WTC11 (cell line): ENCODE measurements at regions not wholly inside any gene's neighbourhood (a gene's known extent, or its start where the extent isn't known, plus 50 kb on each side); places are given as distances from the start of the nearest gene placed in this dataset.

Source experiments
- ATAC-seq: fragments of 200-7000 bp; cut with Tn5 transposase; 2 replicates; pipeline ENCODE4 v1.10.0; 2021; ENCODE audit warnings: mild to moderate bottlenecking, moderate library complexity
- CTCF ChIA-PET: fragments of 300-600 bp; sonication (Branson Sonifier 250); formaldehyde crosslinking; loops from one replicate; lab custom pipeline; 2021; ENCODE audit warnings: antibody characterized with exemption; lab: Charles Lee
- POLR2A ChIA-PET: fragments of 350-600 bp; sonication (Branson Sonifier 250); formaldehyde crosslinking; loops from one replicate; lab custom pipeline; 2021; ENCODE audit warnings: antibody characterized with exemption; lab: Charles Lee
- DNase-seq: peaks from one replicate; pipeline ENCODE4 v3.0.0; 2021; ENCODE audit warnings: low spot score
- H3K27ac Mint-ChIP-seq: 2 replicates; pipeline ENCODE4 v1.8.0; 2021; ENCODE audit warnings: mixed read lengths
- H3K27me3 Mint-ChIP-seq: 2 replicates; pipeline ENCODE4 v1.8.0; 2021; ENCODE audit warnings: low read depth, mild to moderate bottlenecking, moderate library complexity, mixed read lengths
- H3K36me3 Mint-ChIP-seq: 2 replicates; pipeline ENCODE4 v1.8.0; 2021; ENCODE audit warnings: mixed read lengths
- H3K4me1 Mint-ChIP-seq: 2 replicates; pipeline ENCODE4 v1.8.0; 2022; ENCODE audit warnings: mixed read lengths
- H3K4me3 Mint-ChIP-seq: 2 replicates; pipeline ENCODE4 v1.8.0; 2021; ENCODE audit warnings: mild to moderate bottlenecking, moderate library complexity, mixed read lengths
- H3K9me3 Mint-ChIP-seq: 2 replicates; pipeline ENCODE4 v1.8.0; 2021; ENCODE audit warnings: mixed read lengths
- ERG ChIP-seq: fragments of 250-450 bp; sonication (Bioruptor Pico); IDR thresholded peaks from 2 replicates; pipeline ENCODE4 v1.8.0; 2021; ENCODE audit warnings: mild to moderate bottlenecking
- FOXJ3 ChIP-seq: sonication (generic); formaldehyde crosslinking; IDR thresholded peaks from 2 replicates; pipeline ENCODE4 v1.9.0; 2021; ENCODE audit warnings: missing genetic modification reagents, mild to moderate bottlenecking, borderline replicate concordance
- GABPB1 ChIP-seq: sonication (generic); formaldehyde crosslinking; IDR thresholded peaks from 2 replicates; pipeline ENCODE4 v1.8.1; 2023; ENCODE audit warnings: mild to moderate bottlenecking, missing genetic modification reagents
- GTF2I ChIP-seq: fragments of 250-450 bp; sonication (Bioruptor Pico); conservative IDR thresholded peaks from 2 replicates; pipeline ENCODE4 v1.4.0; 2021; ENCODE audit warnings: mild to moderate bottlenecking
- HMGA2 ChIP-seq: fragments of 250-450 bp; sonication (Bioruptor Pico); IDR thresholded peaks from 2 replicates; pipeline ENCODE4 v1.4.0; 2021; ENCODE audit warnings: mild to moderate bottlenecking, moderate library complexity
- IRF2 ChIP-seq: sonication (generic); formaldehyde crosslinking; IDR thresholded peaks from 2 replicates; pipeline ENCODE4 v1.8.0; 2022; ENCODE audit warnings: low read depth, missing genetic modification reagents, borderline replicate concordance
- JUN ChIP-seq: sonication (generic); formaldehyde crosslinking; IDR thresholded peaks from 2 replicates; pipeline ENCODE4 v1.8.0; 2023; ENCODE audit warnings: mild to moderate bottlenecking, missing genetic modification reagents
- MXD4 ChIP-seq: fragments of 250-450 bp; sonication (Bioruptor Pico); IDR thresholded peaks from 2 replicates; pipeline ENCODE4 v1.8.0; 2021; ENCODE audit warnings: mild to moderate bottlenecking, moderate library complexity, borderline replicate concordance
- NFATC4 ChIP-seq: fragments of 250-450 bp; sonication (Bioruptor Pico); IDR thresholded peaks from 2 replicates; pipeline ENCODE4 v1.9.0; 2021; ENCODE audit warnings: mild to moderate bottlenecking
- NR1H2 ChIP-seq: sonication (generic); formaldehyde crosslinking; IDR thresholded peaks from 2 replicates; pipeline ENCODE4 v1.9.0; 2021; ENCODE audit warnings: mild to moderate bottlenecking, moderate library complexity, missing genetic modification reagents
- PRDM15 ChIP-seq: sonication (generic); formaldehyde crosslinking; IDR thresholded peaks from 2 replicates; pipeline ENCODE4 v1.8.0; 2022; ENCODE audit warnings: missing genetic modification reagents
- PREB ChIP-seq: sonication (generic); formaldehyde crosslinking; IDR thresholded peaks from 2 replicates; pipeline ENCODE4 v1.8.1; 2022; ENCODE audit warnings: mild to moderate bottlenecking, missing genetic modification reagents, moderate library complexity, borderline replicate concordance
- PRRX2 ChIP-seq: fragments of 250-450 bp; sonication (Bioruptor Pico); IDR thresholded peaks from 2 replicates; pipeline ENCODE4 v1.8.0; 2021; ENCODE audit warnings: mild to moderate bottlenecking
- RORB ChIP-seq: fragments of 250-450 bp; sonication (Bioruptor Pico); IDR thresholded peaks from 2 replicates; pipeline ENCODE4 v1.9.0; 2021; ENCODE audit warnings: mild to moderate bottlenecking
- TEAD1 ChIP-seq: sonication (generic); formaldehyde crosslinking; IDR thresholded peaks from 2 replicates; pipeline ENCODE4 v1.8.0; 2022; ENCODE audit warnings: mild to moderate bottlenecking, missing genetic modification reagents
- TEAD4 ChIP-seq: sonication (generic); formaldehyde crosslinking; IDR thresholded peaks from 2 replicates; pipeline ENCODE4 v1.8.0; 2022; ENCODE audit warnings: mild to moderate bottlenecking, missing genetic modification reagents
- ZBTB43 ChIP-seq: sonication (generic); formaldehyde crosslinking; IDR thresholded peaks from 2 replicates; pipeline ENCODE4 v1.8.1; 2023; ENCODE audit warnings: mild to moderate bottlenecking, missing genetic modification reagents
- ZNF263 ChIP-seq: sonication (generic); formaldehyde crosslinking; IDR thresholded peaks from 2 replicates; pipeline ENCODE4 v1.8.1; 2022; ENCODE audit warnings: low read depth, mild to moderate bottlenecking, moderate library complexity, missing genetic modification reagents
- ZNF317 ChIP-seq: sonication (generic); formaldehyde crosslinking; IDR thresholded peaks from 2 replicates; pipeline ENCODE4 v1.8.1; 2023; ENCODE audit warnings: low read depth, mild to moderate bottlenecking, moderate library complexity, missing genetic modification reagents, borderline replicate concordance
- ZNF396 ChIP-seq: fragments of 250-450 bp; sonication (Bioruptor Pico); IDR thresholded peaks from 2 replicates; pipeline ENCODE4 v1.8.0; 2021; ENCODE audit warnings: mild to moderate bottlenecking, moderate library complexity, borderline replicate concordance
- TF ChIP-seq, protein P1 (sequence below): sonication (generic); formaldehyde crosslinking; IDR thresholded peaks from 2 replicates; pipeline ENCODE4 v1.8.1; 2023; ENCODE audit warnings: mild to moderate bottlenecking, moderate library complexity, missing genetic modification reagents
- TF ChIP-seq, protein P2 (sequence below): sonication (generic); formaldehyde crosslinking; IDR thresholded peaks from 2 replicates; pipeline ENCODE4 v1.8.1; 2023; ENCODE audit warnings: mild to moderate bottlenecking, missing genetic modification reagents

GRCh38 chr7:42429339-42429738 lies 192.3 kb upstream of the GLI3 start:
- DNase-seq (no peak), ATAC-seq (no peak)
- H3K36me3 Mint-ChIP-seq: no peaks in the 10 kb centered on the region
- H3K4me1 Mint-ChIP-seq: peaks cover 13% of the 10 kb centered on the region
- TF ChIP-seq IRF2 (CRISPR knock-in tag) (no peak), ZNF263 (CRISPR knock-in tag) (no peak), RORB (no peak), TEAD4 (CRISPR knock-in tag) (no peak), PRDM15 (no peak), MXD4 (CRISPR knock-in tag) (no peak), NR1H2 (CRISPR knock-in tag) (no peak), PREB (CRISPR knock-in tag) (no peak), ZBTB43 (no peak), HMGA2 (CRISPR knock-in tag) (no peak), TEAD1 (no peak), ZNF396 (CRISPR knock-in tag) (no peak), ERG (CRISPR knock-in tag) (no peak)
- H3K27me3 Mint-ChIP-seq: no peaks in the 10 kb centered on the region
- H3K9me3 Mint-ChIP-seq: no peaks in the 10 kb centered on the region
- CTCF ChIA-PET: no interaction called here
- POLR2A ChIA-PET: no interaction called here
- no peak overlapping the region for H3K4me3 Mint-ChIP-seq
- no peak overlapping the region for H3K27ac Mint-ChIP-seq

DNA sequence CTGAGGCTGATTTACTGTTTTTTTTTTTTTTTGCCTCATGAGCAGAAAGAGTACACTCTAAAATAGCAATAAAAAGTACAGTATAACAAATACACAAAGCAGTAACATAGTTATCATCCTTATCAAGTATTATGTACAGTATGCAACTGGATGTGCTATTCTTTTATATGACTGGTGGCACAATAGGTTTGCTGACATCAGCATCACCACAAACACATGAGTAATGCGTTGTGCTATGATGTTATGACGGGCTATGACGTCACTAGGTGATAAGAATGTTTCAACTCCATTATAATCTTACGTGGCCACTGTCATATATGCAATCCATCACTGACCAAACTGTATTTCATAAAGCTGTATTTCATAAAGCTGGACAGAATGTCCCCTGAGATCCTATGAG lies 189.2 kb upstream of the GLI3 start:
- no peaks in the 10 kb centered on the region for H3K9me3 Mint-ChIP-seq
- H3K36me3 Mint-ChIP-seq: no peaks in the 10 kb centered on the region
- peaks cover 13% of the 10 kb centered on the region for H3K4me1 Mint-ChIP-seq
- no peak overlapping the region for H3K4me3 Mint-ChIP-seq
- ChIA-PET CTCF (no interaction called here), POLR2A (no interaction called here)
- DNase-seq (no peak), ATAC-seq (no peak)
- no peaks in the 10 kb centered on the region for H3K27me3 Mint-ChIP-seq
- no peak overlapping the region for H3K27ac Mint-ChIP-seq
- TF ChIP-seq ZNF263 (CRISPR knock-in tag): no peak
- TF ChIP-seq PRRX2: no peak
- TF ChIP-seq FOXJ3 (CRISPR knock-in tag): no peak
- TF ChIP-seq NFATC4 (CRISPR knock-in tag): no peak
- TF ChIP-seq ZNF317 (CRISPR knock-in tag): no peak
- TF ChIP-seq GABPB1 (CRISPR knock-in tag): no peak
- no peak for TF ChIP-seq HMGA2 (CRISPR knock-in tag)
- no peak for TF ChIP-seq ZBTB43
- no peak for TF ChIP-seq GTF2I (CRISPR knock-in tag)
- TF ChIP-seq, protein P1, sequence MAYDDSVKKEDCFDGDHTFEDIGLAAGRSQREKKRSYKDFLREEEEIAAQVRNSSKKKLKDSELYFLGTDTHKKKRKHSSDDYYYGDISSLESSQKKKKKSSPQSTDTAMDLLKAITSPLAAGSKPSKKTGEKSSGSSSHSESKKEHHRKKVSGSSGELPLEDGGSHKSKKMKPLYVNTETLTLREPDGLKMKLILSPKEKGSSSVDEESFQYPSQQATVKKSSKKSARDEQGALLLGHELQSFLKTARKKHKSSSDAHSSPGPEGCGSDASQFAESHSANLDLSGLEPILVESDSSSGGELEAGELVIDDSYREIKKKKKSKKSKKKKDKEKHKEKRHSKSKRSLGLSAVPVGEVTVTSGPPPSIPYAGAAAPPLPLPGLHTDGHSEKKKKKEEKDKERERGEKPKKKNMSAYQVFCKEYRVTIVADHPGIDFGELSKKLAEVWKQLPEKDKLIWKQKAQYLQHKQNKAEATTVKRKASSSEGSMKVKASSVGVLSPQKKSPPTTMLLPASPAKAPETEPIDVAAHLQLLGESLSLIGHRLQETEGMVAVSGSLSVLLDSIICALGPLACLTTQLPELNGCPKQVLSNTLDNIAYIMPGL (CRISPR knock-in tag): no peak
- no peak for TF ChIP-seq IRF2 (CRISPR knock-in tag)
- no peak for TF ChIP-seq JUN (CRISPR knock-in tag)
- TF ChIP-seq, protein P2, sequence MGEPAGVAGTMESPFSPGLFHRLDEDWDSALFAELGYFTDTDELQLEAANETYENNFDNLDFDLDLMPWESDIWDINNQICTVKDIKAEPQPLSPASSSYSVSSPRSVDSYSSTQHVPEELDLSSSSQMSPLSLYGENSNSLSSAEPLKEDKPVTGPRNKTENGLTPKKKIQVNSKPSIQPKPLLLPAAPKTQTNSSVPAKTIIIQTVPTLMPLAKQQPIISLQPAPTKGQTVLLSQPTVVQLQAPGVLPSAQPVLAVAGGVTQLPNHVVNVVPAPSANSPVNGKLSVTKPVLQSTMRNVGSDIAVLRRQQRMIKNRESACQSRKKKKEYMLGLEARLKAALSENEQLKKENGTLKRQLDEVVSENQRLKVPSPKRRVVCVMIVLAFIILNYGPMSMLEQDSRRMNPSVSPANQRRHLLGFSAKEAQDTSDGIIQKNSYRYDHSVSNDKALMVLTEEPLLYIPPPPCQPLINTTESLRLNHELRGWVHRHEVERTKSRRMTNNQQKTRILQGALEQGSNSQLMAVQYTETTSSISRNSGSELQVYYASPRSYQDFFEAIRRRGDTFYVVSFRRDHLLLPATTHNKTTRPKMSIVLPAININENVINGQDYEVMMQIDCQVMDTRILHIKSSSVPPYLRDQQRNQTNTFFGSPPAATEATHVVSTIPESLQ (CRISPR knock-in tag): no peak
